Activated CD4-positive, alpha-beta T cell treated with anti-CD3 and anti-CD28 coated beads, Interleukin-2, amount 10 ng/mL, durations not matched to agents 7 days and 5 days (primary cell): ENCODE measurements at regions not wholly inside any gene's neighbourhood (a gene's known extent, or its start where the extent isn't known, plus 50 kb on each side); places are given as distances from the start of the nearest gene placed in this dataset.

Source experiments
- CTCF ChIA-PET: fragments of 350-600 bp; sonication (Branson Sonifier 250); formaldehyde crosslinking; loops from one replicate; lab custom pipeline; 2021; ENCODE audit warnings: antibody characterized with exemption; lab: Charles Lee
- POLR2A ChIA-PET: fragments of 350-600 bp; sonication (Branson Sonifier 250); formaldehyde crosslinking; loops from one replicate; lab custom pipeline; 2021; ENCODE audit warnings: antibody characterized with exemption; lab: Charles Lee
- DNase-seq: peaks from one replicate; pipeline ENCODE4 v3.0.0-alpha.2; 2020
- H3K27ac Mint-ChIP-seq: one replicate; pipeline ENCODE4 v1.8.0; 2021; ENCODE audit warnings: mild to moderate bottlenecking, moderate library complexity, mixed read lengths
- H3K27me3 Mint-ChIP-seq: one replicate; pipeline ENCODE4 v1.8.0; 2021; ENCODE audit warnings: mixed read lengths
- H3K36me3 Mint-ChIP-seq: one replicate; pipeline ENCODE4 v1.8.0; 2021; ENCODE audit warnings: low read depth, mixed read lengths
- H3K4me1 Mint-ChIP-seq: one replicate; pipeline ENCODE4 v1.8.0; 2021; ENCODE audit warnings: mixed read lengths
- H3K4me3 Mint-ChIP-seq: one replicate; pipeline ENCODE4 v1.8.0; 2021; ENCODE audit warnings: mild to moderate bottlenecking, moderate library complexity, mixed read lengths
- H3K9me3 Mint-ChIP-seq: one replicate; pipeline ENCODE4 v1.8.0; 2021; ENCODE audit warnings: mixed read lengths

DNA sequence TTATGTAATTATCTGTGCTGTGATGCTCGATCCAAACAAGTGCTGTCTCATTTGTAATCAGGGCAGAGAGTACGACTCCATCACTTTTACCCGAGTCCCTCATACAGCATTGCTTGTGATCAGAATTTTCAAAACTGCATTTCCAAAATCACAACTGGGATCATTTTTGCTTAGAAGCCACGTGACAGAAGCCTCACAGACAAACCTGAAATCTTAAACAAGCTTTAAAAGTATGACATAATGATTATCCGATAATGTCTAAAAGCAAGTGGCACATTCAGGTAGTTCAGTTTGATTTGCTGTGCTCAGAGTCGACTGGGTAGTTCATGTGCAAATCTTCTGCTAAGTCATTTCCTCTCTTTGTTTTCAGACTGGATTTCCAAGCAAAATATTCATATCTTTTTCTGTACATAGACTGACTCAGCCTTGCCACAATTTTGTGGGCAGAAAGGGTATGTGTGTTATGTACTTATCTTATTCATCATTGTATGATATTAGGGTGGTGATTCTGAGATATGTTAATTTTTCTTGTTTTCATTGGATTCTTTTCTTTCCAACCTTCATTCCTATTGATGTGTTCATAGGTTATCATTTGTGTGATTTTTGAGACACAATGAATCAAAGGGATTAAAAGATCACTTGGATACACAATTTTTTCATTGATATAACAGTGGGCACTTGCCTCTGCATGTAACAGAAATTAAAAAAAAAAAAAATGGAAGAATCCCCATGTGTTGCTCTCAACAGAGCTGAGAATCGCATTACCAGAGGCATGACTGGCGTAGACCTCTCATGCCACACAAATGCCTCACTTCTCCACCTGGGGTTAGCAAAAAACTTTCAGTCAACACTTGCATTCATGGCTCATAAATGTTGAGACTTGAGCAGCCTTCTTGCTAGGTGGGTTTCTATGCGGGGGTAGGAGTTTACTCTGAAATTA is 355.7 kb downstream of the LTN1 start:
- Mint-ChIP-seq H3K4me1 (peaks cover 16% of the 10 kb centered on the region), H3K36me3 (peaks cover 7% of the 10 kb centered on the region), H3K9me3 (peaks cover 3% of the 10 kb centered on the region), H3K4me3 (no peak overlapping the region), H3K27ac (no peak overlapping the region), H3K27me3 (no peaks in the 10 kb centered on the region)
- POLR2A ChIA-PET = no interaction called here
- DNase-seq = no peak
- CTCF ChIA-PET = no interaction called here

DNA sequence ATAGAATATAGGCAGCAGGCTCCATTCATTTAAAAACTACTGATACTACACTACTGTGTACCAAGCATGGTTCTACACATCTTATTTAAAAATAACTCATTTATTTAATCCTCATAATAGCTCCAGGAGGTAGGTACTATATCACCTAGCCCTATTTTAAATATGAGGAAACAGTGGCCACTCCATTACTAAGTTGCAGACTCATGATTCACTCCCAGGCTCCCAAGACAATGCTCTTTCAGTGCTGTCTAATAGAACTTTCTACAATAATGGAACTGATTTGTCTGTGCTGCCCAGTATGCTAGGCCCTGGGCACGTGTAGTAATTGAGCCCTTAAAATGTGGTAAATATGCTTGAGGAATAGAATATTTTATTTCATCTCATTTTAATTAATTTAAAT is 357.1 kb downstream of the LTN1 start:
- Mint-ChIP-seq H3K9me3 (peaks cover 3% of the 10 kb centered on the region), H3K4me3 (no peak overlapping the region), H3K36me3 (peaks cover 6% of the 10 kb centered on the region), H3K27me3 (no peaks in the 10 kb centered on the region), H3K4me1 (peaks cover 16% of the 10 kb centered on the region), H3K27ac (no peak overlapping the region)
- CTCF ChIA-PET = no interaction called here
- no peak for DNase-seq
- POLR2A ChIA-PET = no interaction called here

DNA sequence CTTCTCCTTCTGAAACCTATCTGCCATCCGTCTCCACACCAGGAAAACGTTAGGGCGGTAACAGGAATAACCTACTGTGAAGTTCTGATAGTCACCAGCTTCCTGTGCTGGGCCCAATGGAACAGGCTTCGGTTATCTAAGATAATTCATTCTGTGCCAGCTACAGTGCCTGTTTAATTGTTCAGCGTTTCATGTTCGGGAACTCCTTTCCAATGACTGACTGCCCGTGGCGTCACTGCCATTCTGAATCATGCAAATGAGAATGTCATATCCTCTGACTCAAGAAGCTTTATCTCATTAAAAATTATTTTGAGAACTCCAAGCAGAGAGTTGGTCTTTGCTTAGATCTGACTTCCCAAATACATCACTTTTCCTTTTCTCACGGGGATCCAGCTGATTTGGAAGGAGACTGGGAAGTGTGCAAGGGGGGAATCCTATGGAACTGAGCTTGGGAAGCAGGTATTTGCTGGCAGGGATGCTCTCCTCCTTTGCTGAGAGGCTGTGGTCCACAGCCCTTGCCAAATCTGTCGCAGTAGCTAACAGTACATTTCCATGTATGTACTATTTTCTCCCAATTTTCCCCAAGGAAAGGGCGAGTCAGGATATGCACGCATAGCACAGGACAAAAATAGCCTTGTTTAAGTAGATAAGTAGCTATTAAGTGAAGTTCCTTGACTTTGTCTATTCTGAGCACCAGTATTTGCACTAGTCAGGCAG is 358.7 kb downstream of the LTN1 start:
- POLR2A ChIA-PET = interaction anchor here (0.6 kb wide), 1 partner anchor 649 kb away, joined by 4 read pairs; no protein-coding TSS in a partner anchor
- no peaks in the 10 kb centered on the region for H3K27me3 Mint-ChIP-seq
- no peak for DNase-seq
- CTCF ChIA-PET = interaction anchor here (0.6 kb wide), 1 partner anchor 22 kb away, joined by 3 read pairs; no protein-coding TSS in a partner anchor
- no peak overlapping the region for H3K4me3 Mint-ChIP-seq
- H3K4me1 Mint-ChIP-seq = peaks cover 16% of the 10 kb centered on the region
- H3K36me3 Mint-ChIP-seq = peaks cover 6% of the 10 kb centered on the region
- H3K9me3 Mint-ChIP-seq = peaks cover 3% of the 10 kb centered on the region
- H3K27ac Mint-ChIP-seq = no peak overlapping the region

DNA sequence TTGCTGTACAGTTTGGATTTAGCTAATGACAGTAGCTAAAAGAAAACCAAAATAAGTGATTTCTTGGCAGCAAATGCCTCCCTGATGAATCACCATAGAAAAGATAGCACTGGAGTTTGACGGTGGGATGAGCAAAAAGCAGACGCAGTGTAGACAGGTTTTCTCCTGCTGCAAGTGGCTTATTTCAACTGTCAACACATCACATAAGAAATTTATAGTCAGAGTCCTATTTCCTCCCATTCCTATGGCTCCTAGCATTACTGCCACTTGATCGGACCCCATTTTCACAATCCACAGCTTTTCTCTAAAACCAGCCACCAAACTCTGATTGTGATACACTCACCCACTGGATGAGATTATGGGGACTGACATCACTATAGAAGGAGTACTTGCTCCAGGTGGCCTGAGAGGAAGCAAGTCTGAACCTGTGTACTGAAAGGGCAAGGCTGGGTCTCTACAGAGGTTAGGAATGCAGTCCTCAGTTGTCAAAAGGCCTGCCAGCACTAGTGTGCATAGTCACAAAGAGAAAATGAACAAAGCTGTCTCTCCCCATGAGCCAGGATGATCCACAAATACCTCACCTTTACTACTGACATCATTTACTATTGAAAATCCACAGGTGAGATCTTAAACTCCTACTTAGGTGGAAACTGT is 359.8 kb downstream of the LTN1 start:
- peaks cover 4% of the 10 kb centered on the region for H3K36me3 Mint-ChIP-seq
- H3K4me1 Mint-ChIP-seq = peaks cover 17% of the 10 kb centered on the region
- no peak overlapping the region for H3K4me3 Mint-ChIP-seq
- DNase-seq = no peak
- peaks cover 3% of the 10 kb centered on the region for H3K9me3 Mint-ChIP-seq
- no peak overlapping the region for H3K27ac Mint-ChIP-seq
- ChIA-PET CTCF (no interaction called here), POLR2A (no interaction called here)
- H3K27me3 Mint-ChIP-seq = no peaks in the 10 kb centered on the region

DNA sequence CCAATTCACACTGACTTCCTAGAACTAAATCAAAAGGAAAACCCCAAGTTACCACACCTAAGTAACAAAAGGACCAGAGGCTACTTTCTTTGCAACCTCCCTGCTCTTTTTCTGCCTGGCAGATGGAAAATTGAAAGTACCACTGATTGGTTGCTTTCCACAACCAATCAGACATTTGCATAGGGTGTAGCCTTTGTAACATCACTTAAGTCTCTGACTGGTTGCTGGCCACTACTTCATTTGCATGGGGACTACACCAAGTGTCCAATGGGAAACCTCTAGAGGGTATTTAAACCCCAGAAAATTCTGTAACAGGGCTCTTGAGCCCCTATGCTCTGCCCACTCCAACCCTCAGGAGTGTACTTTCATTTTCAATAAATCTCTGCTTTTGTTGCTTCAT is 365.0 kb downstream of the LTN1 start:
- Mint-ChIP-seq H3K36me3 (peaks cover 1% of the 10 kb centered on the region), H3K27ac (no peak overlapping the region), H3K27me3 (no peaks in the 10 kb centered on the region), H3K9me3 (no peaks in the 10 kb centered on the region), H3K4me3 (no peak overlapping the region), H3K4me1 (peaks cover 6% of the 10 kb centered on the region)
- ChIA-PET POLR2A (no interaction called here), CTCF (no interaction called here)
- no peak for DNase-seq

DNA sequence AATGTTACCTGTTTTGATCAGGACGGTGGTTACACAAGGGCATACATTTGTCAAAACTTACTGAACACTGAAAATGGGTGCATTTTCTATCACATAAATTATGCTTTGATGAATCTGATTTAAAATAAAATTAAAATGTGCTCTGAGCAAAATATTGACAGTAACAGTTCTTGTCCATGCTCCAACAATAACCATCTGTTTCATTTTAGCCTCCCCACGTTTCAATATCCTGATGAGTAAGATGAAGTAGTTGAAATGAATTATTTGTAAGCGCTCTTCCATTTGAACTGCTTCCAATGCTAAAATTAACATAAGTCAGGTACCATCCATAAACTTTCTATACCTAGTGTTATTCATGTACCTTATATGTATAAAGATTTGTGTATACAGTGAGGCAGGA is 365.4 kb downstream of the LTN1 start:
- ChIA-PET POLR2A (no interaction called here), CTCF (no interaction called here)
- H3K36me3 Mint-ChIP-seq = peaks cover 1% of the 10 kb centered on the region
- no peaks in the 10 kb centered on the region for H3K27me3 Mint-ChIP-seq
- peaks cover 6% of the 10 kb centered on the region for H3K4me1 Mint-ChIP-seq
- peaks cover under 1% of the 10 kb centered on the region for H3K9me3 Mint-ChIP-seq
- H3K27ac Mint-ChIP-seq = no peak overlapping the region
- no peak overlapping the region for H3K4me3 Mint-ChIP-seq
- no peak for DNase-seq

DNA sequence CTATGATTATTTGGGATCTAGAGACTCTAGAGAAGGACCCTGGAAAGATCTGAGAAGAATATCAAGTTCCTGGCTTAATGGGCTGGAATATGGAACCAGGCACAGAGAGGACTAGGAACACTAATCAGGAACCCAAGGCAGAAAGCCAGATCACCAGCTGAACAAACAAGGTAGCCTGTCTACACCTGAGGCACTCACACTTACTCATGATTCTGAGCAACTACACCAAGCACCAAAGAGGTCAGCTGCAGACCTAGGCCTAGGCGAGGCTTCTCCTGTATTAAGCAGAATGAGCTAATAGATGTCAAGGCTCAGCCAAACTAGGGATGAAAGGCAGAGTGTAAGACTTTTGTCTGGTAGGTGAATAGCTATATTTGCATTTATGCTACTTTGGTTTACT is 368.1 kb downstream of the LTN1 start:
- H3K27ac Mint-ChIP-seq = no peak overlapping the region
- ChIA-PET POLR2A (no interaction called here), CTCF (interaction anchor here (1.2 kb wide), 1 partner anchor 12 kb away, joined by 3 read pairs; no protein-coding TSS in a partner anchor)
- H3K4me3 Mint-ChIP-seq = no peak overlapping the region
- no peak for DNase-seq
- H3K9me3 Mint-ChIP-seq = peaks cover 9% of the 10 kb centered on the region
- no peaks in the 10 kb centered on the region for H3K27me3 Mint-ChIP-seq
- H3K4me1 Mint-ChIP-seq = peaks cover 6% of the 10 kb centered on the region
- H3K36me3 Mint-ChIP-seq = peaks cover 8% of the 10 kb centered on the region

DNA sequence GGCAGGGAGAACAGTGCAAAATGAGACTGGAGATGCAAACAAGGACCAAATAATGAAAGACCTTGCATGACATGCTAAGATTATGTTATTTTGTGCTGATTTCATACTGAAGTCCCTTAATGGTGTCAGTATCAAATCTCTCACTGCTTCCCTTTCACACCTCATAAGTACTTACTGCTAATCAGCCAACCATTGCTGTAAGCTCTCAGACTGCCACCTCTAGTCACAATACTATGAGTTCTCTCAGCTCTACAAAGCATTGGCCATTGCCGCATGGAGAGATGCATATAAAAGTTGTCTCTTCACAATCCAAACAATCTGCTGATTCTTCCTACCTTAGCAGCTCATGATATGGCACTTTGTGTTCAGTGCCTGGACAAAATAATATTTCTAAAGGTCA is 375.4 kb downstream of the LTN1 start:
- H3K4me1 Mint-ChIP-seq = no peaks in the 10 kb centered on the region
- peaks cover 9% of the 10 kb centered on the region for H3K9me3 Mint-ChIP-seq
- CTCF ChIA-PET = no interaction called here

DNA sequence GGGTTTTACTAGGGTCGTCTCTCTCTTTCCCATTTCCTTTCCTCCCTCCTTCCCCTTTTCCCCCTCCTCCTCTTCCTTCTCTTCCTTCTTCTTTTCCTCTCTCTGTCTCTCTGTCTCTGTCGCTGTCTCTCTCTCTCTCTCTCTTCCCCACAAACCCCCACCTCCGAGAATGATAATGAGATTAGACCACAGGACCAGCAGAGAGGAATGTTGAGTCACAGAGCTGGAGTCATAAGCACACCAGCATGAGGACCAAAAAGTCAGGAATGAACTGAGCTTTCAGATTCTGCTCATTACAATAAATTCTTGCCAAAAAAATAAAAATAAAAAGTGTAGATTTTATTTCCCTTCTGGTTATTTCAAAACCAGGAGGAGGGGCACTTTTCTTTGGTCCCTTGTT is 377.4 kb downstream of the LTN1 start:
- Mint-ChIP-seq H3K9me3 (peaks cover 4% of the 10 kb centered on the region), H3K4me1 (no peaks in the 10 kb centered on the region), H3K27me3 (no peaks in the 10 kb centered on the region), H3K36me3 (no peaks in the 10 kb centered on the region), H3K4me3 (no peak overlapping the region), H3K27ac (no peak overlapping the region)
- DNase-seq = no peak
- ChIA-PET CTCF (no interaction called here), POLR2A (no interaction called here)

More for the DNA sequence above, 375.4 kb downstream of the LTN1 start:
- H3K36me3 Mint-ChIP-seq = peaks cover 7% of the 10 kb centered on the region
- no peak for DNase-seq
- no peaks in the 10 kb centered on the region for H3K27me3 Mint-ChIP-seq
- POLR2A ChIA-PET = interaction anchor here (0.6 kb wide), 1 partner anchor 1716 kb away, joined by 3 read pairs; no protein-coding TSS in a partner anchor
- H3K27ac Mint-ChIP-seq = no peak overlapping the region
- H3K4me3 Mint-ChIP-seq = no peak overlapping the region

DNA sequence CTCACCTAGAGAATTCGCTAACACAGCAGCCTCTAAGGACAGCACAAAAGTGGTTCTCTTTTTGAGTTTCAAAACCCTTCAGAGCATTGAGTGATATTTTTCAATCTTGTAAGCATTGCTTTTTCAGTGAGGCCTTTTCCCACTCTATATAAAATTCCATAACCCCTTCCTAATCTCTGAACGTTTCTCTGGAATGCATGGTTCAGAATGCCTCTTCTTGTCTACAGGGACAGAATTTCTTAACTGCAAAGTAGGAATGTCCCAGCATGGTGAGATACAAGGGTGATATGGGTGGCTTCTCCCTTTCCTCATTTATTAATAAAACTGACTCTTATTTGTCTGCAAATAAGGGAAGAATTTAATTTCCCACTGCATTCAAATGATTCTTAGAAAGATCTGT is 377.9 kb downstream of the LTN1 start:
- Mint-ChIP-seq H3K36me3 (no peaks in the 10 kb centered on the region), H3K4me3 (no peak overlapping the region), H3K27ac (no peak overlapping the region), H3K9me3 (peaks cover 4% of the 10 kb centered on the region), H3K4me1 (no peaks in the 10 kb centered on the region), H3K27me3 (no peaks in the 10 kb centered on the region)
- ChIA-PET POLR2A (no interaction called here), CTCF (no interaction called here)
- DNase-seq = no peak

DNA sequence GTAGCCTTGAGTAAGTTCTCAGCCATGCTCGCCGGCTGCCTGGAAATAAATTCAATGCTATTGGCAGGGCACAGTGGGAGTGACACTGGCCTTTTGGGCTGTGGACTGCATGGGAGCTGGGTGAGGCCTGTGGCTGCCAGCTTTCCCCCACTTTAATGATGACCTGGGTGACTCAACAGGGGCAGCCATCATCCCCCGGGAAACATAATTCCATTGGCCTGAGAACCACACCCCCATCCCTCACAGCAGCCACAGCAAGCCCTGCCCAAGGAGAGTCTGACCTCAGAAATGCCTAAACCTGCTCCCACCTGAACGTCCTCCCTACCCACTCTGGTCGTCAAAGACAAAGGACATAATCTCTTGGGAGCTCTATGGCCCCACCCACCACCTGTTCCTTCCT is 384.0 kb downstream of the LTN1 start:
- Mint-ChIP-seq H3K27ac (no peak overlapping the region), H3K9me3 (peaks cover 16% of the 10 kb centered on the region), H3K4me3 (no peak overlapping the region), H3K36me3 (peaks cover 17% of the 10 kb centered on the region), H3K27me3 (no peaks in the 10 kb centered on the region), H3K4me1 (peaks cover 26% of the 10 kb centered on the region)
- CTCF ChIA-PET = no interaction called here
- POLR2A ChIA-PET = no interaction called here
- DNase-seq = no peak

DNA sequence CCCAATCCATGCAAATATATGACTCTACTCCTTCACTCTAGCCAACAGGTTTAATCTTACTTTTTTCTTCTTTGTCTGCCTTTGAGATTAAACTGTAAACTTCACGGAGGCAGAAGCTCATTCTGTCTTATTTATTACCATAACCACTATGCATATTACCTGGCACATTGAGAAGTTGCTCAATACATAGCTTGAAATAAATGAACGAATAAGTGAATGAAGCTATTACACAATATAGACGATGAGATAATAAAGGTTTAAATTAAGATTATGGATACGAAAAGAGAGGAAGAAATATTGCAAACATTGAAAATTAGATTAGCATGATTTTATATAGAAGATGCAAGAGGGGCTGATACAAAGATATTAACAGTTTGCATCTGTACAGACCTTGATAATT is 385.1 kb downstream of the LTN1 start:
- Mint-ChIP-seq H3K9me3 (peaks cover 19% of the 10 kb centered on the region), H3K27ac (no peak overlapping the region), H3K36me3 (peaks cover 22% of the 10 kb centered on the region), H3K4me1 (peaks cover 26% of the 10 kb centered on the region), H3K4me3 (no peak overlapping the region), H3K27me3 (no peaks in the 10 kb centered on the region)
- CTCF ChIA-PET = no interaction called here
- POLR2A ChIA-PET = no interaction called here
- DNase-seq = no peak
